Upper lobe of left lung (tissue), 4 donors: ENCODE measurements at regions not wholly inside any gene's neighbourhood (a gene's known extent, or its start where the extent isn't known, plus 50 kb on each side); places are given as distances from the start of the nearest gene placed in this dataset.

Experiments used
- CTCF ChIP-seq, 6 experiments: fragments of 450-650 bp in 4 of 6; fragments of 200-600 bp in 2 of 6; sonication (generic) in 2 of 6; IDR thresholded peaks; one replicate each; pipeline ENCODE4 v1.5.1; 2016 to 2019; ENCODE audit warnings: antibody characterized with exemption in 6 of 6
- POLR2A ChIP-seq, 4 donors: fragments of 450-650 bp; IDR thresholded peaks; one replicate each; pipeline ENCODE4 v1.5.1; 2016 to 2017; ENCODE audit warnings: antibody characterized with exemption in 4 of 4, mild to moderate bottlenecking in 2 of 4

- TF ChIP-seq CTCF (IDR thresholded peaks at IDR 0.05): no peak
- no peak for TF ChIP-seq POLR2A (IDR thresholded peaks at IDR 0.05)
Measured at GRCh38 chr6:12223383-12223782, 66.8 kb upstream of the EDN1 start.
